A673 (cell line): ENCODE measurements at regions not wholly inside any gene's neighbourhood (a gene's known extent, or its start where the extent isn't known, plus 50 kb on each side); places are given as distances from the start of the nearest gene placed in this dataset.

Experiments used
- BruUV-seq: library from RNA; stranded (reverse); fragments of 400-500 nt; replicated peaks from 2 replicates; lab custom pipeline; 2021; lab: Mats Ljungman, UMichigan
- CTCF ChIA-PET: fragments of 300-600 bp; sonication (Branson Sonifier 250); formaldehyde crosslinking; loops from one replicate; lab custom pipeline; 2022; ENCODE audit warnings: antibody characterized with exemption; lab: Charles Lee
- POLR2A ChIA-PET: fragments of 300-600 bp; sonication (Branson Sonifier 250); formaldehyde crosslinking; loops from one replicate; lab custom pipeline; 2022; ENCODE audit warnings: antibody characterized with exemption; ENCODE audit not compliant: low non-redundant PET; lab: Charles Lee
- DNase-seq: peaks from one replicate; pipeline ENCODE4 v3.0.0-alpha.2; 2015; ENCODE audit warnings: low spot score
- H3K27ac ChIP-seq: fragments of 200-600 bp; sonication (generic); 2 replicates; pipeline ENCODE4 v1.5.1; 2016; ENCODE audit warnings: mixed run types, low read depth, mild to moderate bottlenecking, mixed read lengths, antibody characterized with exemption, low read length; ENCODE audit not compliant: poor library complexity, severe bottlenecking
- H3K27me3 ChIP-seq: fragments of 200-600 bp; sonication (generic); replicated peaks from 2 replicates; pipeline ENCODE4 v1.6.1; 2017; ENCODE audit warnings: mixed run types, low read depth, mild to moderate bottlenecking, mixed read lengths, antibody characterized with exemption, low read length; ENCODE audit not compliant: insufficient read depth, poor library complexity
- H3K36me3 ChIP-seq: fragments of 200-600 bp; sonication (generic); 2 replicates; pipeline ENCODE4 v1.6.1; 2016; ENCODE audit warnings: mixed run types, mild to moderate bottlenecking, mixed read lengths, antibody characterized with exemption, low read length; ENCODE audit not compliant: insufficient read depth, poor library complexity, severe bottlenecking
- H3K4me1 ChIP-seq: fragments of 200-600 bp; sonication (generic); 2 replicates; pipeline ENCODE4 v1.6.1; 2017; ENCODE audit warnings: mixed run types, mild to moderate bottlenecking, mixed read lengths, antibody characterized with exemption, low read length; ENCODE audit not compliant: insufficient read depth, poor library complexity, severe bottlenecking
- H3K4me3 ChIP-seq: fragments of 200-600 bp; sonication (generic); 2 replicates; pipeline ENCODE4 v1.5.1; 2016; ENCODE audit warnings: low read depth, mixed run types, mild to moderate bottlenecking, mixed read lengths, low read length; ENCODE audit not compliant: poor library complexity, severe bottlenecking
- H3K9me3 ChIP-seq: fragments of 200-600 bp; sonication (generic); 2 replicates; pipeline ENCODE4 v1.6.1; 2016; ENCODE audit warnings: mixed run types, low read depth, mild to moderate bottlenecking, mixed read lengths, antibody characterized with exemption, low read length; ENCODE audit not compliant: poor library complexity, severe bottlenecking
- EZH2 ChIP-seq: fragments of 200-600 bp; sonication (generic); IDR thresholded peaks from 2 replicates; pipeline ENCODE4 v1.6.1; 2017; ENCODE audit warnings: borderline replicate concordance, low read depth, mild to moderate bottlenecking, mixed read lengths, antibody characterized with exemption, low read length; ENCODE audit not compliant: poor library complexity, severe bottlenecking
- intact Hi-C: fragments of 100-400 bp; cut with micrococcal nuclease; formaldehyde crosslinking; loops from one replicate; pipeline ENCODE4 v1.10.0; 2022; ENCODE audit not compliant: unreplicated experiment
- TF ChIP-seq, protein P1 (sequence below): fragments of 300-800, 200-600 bp; sonication (generic); conservative IDR thresholded peaks from 2 replicates; pipeline ENCODE4 v1.5.1; 2017; ENCODE audit warnings: low read depth, mild to moderate bottlenecking, antibody characterized with exemption, low read length, moderate library complexity, mixed read lengths

DNA sequence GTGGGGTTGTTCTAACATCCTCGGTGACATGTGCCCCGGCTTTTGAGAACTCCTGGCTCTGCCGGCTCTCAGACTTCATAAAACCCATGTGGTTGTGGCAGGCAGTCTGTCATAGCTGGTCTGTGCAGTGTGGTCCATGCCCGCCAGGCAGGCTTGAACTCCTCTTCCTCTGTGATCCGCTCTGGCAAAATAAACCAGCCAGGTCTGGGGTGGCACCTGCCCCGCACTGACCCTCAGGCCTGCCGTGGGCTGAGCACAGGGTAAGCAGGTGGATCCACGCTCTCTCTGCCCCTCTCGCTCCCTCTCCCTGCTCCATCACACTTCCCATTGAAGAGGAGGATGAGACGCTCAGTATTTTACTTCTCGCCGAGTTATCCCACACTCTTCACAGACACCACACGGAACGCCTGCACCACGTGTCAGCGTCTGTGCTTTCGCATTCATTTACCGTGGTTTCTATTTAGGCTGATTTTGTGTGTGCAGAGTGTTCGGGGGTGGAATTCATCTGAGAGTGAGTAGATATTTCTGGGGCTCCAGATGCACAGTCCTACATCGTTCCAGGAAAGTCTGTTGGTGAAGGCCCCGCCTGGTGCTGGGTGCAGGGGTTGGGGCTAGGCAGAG lies 56.4 kb downstream of the RTP5 start:
- TF ChIP-seq EZH2, result no peak
- TF ChIP-seq, protein P1, sequence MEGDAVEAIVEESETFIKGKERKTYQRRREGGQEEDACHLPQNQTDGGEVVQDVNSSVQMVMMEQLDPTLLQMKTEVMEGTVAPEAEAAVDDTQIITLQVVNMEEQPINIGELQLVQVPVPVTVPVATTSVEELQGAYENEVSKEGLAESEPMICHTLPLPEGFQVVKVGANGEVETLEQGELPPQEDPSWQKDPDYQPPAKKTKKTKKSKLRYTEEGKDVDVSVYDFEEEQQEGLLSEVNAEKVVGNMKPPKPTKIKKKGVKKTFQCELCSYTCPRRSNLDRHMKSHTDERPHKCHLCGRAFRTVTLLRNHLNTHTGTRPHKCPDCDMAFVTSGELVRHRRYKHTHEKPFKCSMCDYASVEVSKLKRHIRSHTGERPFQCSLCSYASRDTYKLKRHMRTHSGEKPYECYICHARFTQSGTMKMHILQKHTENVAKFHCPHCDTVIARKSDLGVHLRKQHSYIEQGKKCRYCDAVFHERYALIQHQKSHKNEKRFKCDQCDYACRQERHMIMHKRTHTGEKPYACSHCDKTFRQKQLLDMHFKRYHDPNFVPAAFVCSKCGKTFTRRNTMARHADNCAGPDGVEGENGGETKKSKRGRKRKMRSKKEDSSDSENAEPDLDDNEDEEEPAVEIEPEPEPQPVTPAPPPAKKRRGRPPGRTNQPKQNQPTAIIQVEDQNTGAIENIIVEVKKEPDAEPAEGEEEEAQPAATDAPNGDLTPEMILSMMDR, result no peak
- POLR2A ChIA-PET, result no interaction called here
- CTCF ChIA-PET, result no interaction called here

DNA sequence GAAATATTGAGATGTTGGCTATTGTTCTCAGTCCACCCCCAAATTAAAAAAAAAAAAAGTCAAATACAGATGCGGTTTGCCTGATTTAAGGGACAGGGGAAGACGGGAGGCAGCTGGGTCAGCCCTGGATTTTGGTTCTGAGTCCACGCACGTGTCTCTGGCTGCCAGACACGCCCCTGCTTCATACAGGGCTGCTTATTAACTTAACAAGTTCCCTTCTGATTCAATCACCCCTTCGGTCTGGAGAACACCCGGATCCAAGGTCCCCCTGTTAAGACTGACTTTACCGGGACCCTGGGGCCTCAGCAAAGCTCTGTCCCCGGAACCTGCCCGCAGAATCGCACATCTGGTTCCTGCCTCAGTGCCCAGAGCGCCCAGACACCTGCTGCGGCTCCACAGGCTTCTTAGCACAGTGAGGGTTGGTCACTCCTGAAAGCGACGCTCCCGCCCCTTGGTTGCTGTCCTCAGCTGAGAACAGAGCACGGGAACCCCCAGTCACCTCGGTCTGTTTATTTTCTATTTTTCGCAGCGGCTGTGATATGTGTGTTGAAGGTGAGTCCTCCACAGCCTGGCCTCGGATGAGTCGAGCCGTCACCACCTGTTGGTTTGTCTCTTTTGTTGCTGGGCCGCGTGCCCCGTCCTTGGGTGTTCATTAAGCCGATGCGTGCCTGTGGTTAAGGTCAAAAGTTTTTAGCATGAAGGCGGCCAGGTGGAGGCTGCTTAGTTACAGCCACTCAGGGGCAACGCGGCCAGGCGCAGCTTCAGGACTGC lies 57.2 kb downstream of the RTP5 start:
- Histone ChIP-seq H3K27me3 (no peaks in the 10 kb centered on the region), H3K4me1 (no peaks in the 10 kb centered on the region), H3K9me3 (no peaks in the 10 kb centered on the region), H3K27ac (no peak overlapping the region), H3K4me3 (no peak overlapping the region), H3K36me3 (no peaks in the 10 kb centered on the region)
- DNase-seq, result no peak
- POLR2A ChIA-PET, result no interaction called here
- TF ChIP-seq EZH2, result no peak
- TF ChIP-seq, protein P1, result no peak
- intact Hi-C loops, result no loop called here
- CTCF ChIA-PET, result no interaction called here
- no TSS peak for BruUV-seq

More for the DNA sequence above, 56.4 kb downstream of the RTP5 start:
- Histone ChIP-seq H3K27me3 (no peaks in the 10 kb centered on the region), H3K4me3 (no peak overlapping the region), H3K9me3 (no peaks in the 10 kb centered on the region), H3K27ac (no peak overlapping the region), H3K4me1 (no peaks in the 10 kb centered on the region), H3K36me3 (no peaks in the 10 kb centered on the region)
- BruUV-seq, result no TSS peak
- intact Hi-C loops, result no loop called here
- DNase-seq, result no peak

DNA sequence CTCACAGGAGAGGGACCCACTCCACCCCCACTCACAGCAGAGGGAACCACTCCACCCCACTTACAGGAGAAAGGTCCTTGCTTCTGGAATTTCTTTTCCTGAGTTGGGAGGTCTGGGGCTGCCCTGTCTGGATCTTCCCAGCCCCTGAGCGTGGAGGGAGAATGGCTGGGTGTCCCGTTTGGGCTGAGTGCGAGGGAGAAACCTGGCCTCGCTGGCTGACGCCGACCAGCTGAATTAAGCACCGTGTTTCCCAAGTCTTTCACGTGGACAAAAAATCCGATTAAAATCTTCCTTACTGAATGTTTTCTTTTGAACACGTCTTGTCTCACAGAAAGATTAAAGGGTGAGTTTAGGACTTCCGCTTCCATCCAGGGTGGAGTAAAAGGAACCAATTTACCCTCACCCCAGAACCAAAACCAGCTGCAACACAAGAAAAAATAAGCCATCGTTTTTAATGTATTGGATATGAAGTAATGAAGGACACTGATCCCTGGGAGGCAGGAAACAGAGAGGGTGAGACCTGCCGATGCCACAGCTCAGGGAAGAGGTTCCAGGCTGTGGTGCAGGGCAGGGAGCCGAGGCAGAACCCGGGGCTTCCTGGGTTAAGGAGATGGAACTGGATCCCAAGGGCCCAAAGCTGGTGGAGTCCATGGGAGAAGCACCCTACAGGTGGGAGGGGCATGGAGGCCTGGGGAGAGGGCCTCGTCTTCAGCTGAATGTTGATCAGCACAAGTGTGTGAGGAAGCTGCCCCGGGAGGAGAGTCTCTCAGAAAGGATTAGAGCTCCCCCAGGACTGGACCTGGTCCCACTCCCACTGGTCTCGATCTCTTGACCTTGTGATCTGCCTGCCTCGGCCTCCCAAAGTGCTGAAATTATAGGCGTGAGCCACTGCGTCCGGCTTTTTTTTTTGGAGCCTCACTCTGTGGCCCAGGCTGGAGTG lies 60.3 kb downstream of the RTP5 start:
- peaks cover 10% of the 10 kb centered on the region for H3K4me1 ChIP-seq
- TF ChIP-seq EZH2, result no peak
- TF ChIP-seq, protein P1, result no peak
- no peak overlapping the region for H3K4me3 ChIP-seq
- no peaks in the 10 kb centered on the region for H3K9me3 ChIP-seq
- H3K27ac ChIP-seq, result no peak overlapping the region
- DNase-seq, result no peak
- no TSS peak for BruUV-seq
- no peaks in the 10 kb centered on the region for H3K36me3 ChIP-seq
- intact Hi-C loops, result no loop called here
- ChIA-PET POLR2A (no interaction called here), CTCF (no interaction called here)
- H3K27me3 ChIP-seq, result no peaks in the 10 kb centered on the region
